ENCODE measurements at regions not wholly inside any gene's neighbourhood (a gene's known extent, or its start where the extent isn't known, plus 50 kb on each side); places are given as distances from the start of the nearest gene placed in this dataset.

- Histone ChIP-seq H3K27me3 (ENCODE audit: insufficient read depth, low read length) (peaks cover 9% of the 10 kb centered on the region), H3K4me3 (ENCODE audit: insufficient read depth, low read length) (no peak overlapping the region), H3K36me3 (ENCODE audit: insufficient read depth, low read length) (no peaks in the 10 kb centered on the region), H2AFZ (ENCODE audit: low read length) (no peak overlapping the region), H3K4me2 (ENCODE audit: insufficient read depth, low read length) (no peak overlapping the region), H3K4me1 (ENCODE audit: insufficient read depth, low read length) (no peaks in the 10 kb centered on the region), H3K79me2 (ENCODE audit: insufficient read depth, low read length) (no peaks in the 10 kb centered on the region), H3K27ac (ENCODE audit: low read depth, low read length) (no peak overlapping the region), H4K20me1 (ENCODE audit: insufficient read depth, low read length) (no peaks in the 10 kb centered on the region), H3K9me3 (ENCODE audit: low read depth, low read length) (no peaks in the 10 kb centered on the region)
- TF ChIP-seq CTCF (IDR thresholded peaks at IDR 0.05; ENCODE audit: extremely low read depth, low read depth, low read length), result no peak
- no peak for DNase-seq (ENCODE audit: insufficient read length, low spot score, missing footprints)
These were observed 164.3 kb upstream of the PODXL start for GRCh38 chr7:131720703-131721102.

- TF ChIP-seq CTCF (IDR thresholded peaks at IDR 0.05; ENCODE audit: extremely low read depth, low read depth, low read length), result no peak
- Histone ChIP-seq H3K27me3 (ENCODE audit: insufficient read depth, low read length) (peaks cover 9% of the 10 kb centered on the region), H3K27ac (ENCODE audit: low read depth, low read length) (no peak overlapping the region), H3K9me3 (ENCODE audit: low read depth, low read length) (no peaks in the 10 kb centered on the region), H2AFZ (ENCODE audit: low read length) (no peak overlapping the region), H3K36me3 (ENCODE audit: insufficient read depth, low read length) (no peaks in the 10 kb centered on the region), H3K79me2 (ENCODE audit: insufficient read depth, low read length) (no peaks in the 10 kb centered on the region), H4K20me1 (ENCODE audit: insufficient read depth, low read length) (no peaks in the 10 kb centered on the region), H3K4me3 (ENCODE audit: insufficient read depth, low read length) (no peak overlapping the region), H3K4me2 (ENCODE audit: insufficient read depth, low read length) (no peak overlapping the region), H3K4me1 (ENCODE audit: insufficient read depth, low read length) (no peaks in the 10 kb centered on the region)
- DNase-seq (ENCODE audit: insufficient read length, low spot score, missing footprints), result no peak
These were observed 160.8 kb upstream of the PODXL start for GRCh38 chr7:131717181-131717580.

DNA sequence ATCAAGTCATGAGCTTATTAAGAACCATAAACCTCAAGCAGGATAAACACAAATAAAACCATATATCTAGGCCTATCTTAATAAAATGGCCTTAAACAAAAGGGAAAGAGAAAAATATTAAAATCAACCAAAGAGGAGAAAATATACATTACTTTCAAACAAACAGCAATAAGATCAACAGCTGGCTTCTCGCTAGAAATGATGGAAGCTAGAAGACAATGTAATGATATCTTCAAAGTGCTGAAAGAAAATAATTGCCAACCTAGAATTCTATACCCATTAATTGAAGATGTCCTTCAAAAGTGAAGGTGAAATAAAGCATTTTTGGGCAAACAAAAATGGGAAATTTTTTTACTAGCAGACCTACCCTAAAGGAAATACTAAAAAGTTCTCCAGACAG lies 142.9 kb upstream of the PODXL start:
- no peak overlapping the region for H3K4me2 ChIP-seq (ENCODE audit: insufficient read depth, low read length)
- H3K27ac ChIP-seq (ENCODE audit: low read depth, low read length), result no peak overlapping the region
- no peak overlapping the region for H2AFZ ChIP-seq (ENCODE audit: low read length)
- H3K4me1 ChIP-seq (ENCODE audit: insufficient read depth, low read length), result no peaks in the 10 kb centered on the region
- no peaks in the 10 kb centered on the region for H4K20me1 ChIP-seq (ENCODE audit: insufficient read depth, low read length)
- no peaks in the 10 kb centered on the region for H3K79me2 ChIP-seq (ENCODE audit: insufficient read depth, low read length)
- H3K9me3 ChIP-seq (ENCODE audit: low read depth, low read length), result no peaks in the 10 kb centered on the region
- DNase-seq (ENCODE audit: insufficient read length, low spot score, missing footprints), result no peak
- H3K36me3 ChIP-seq (ENCODE audit: insufficient read depth, low read length), result no peaks in the 10 kb centered on the region
- no peak for TF ChIP-seq CTCF (IDR thresholded peaks at IDR 0.05; ENCODE audit: extremely low read depth, low read depth, low read length)
- no peak overlapping the region for H3K4me3 ChIP-seq (ENCODE audit: insufficient read depth, low read length)
- peaks cover 25% of the 10 kb centered on the region for H3K27me3 ChIP-seq (ENCODE audit: insufficient read depth, low read length)

GRCh38 chr7:131692131-131692960 lies 135.9 kb upstream of the PODXL start:
- H3K9me3 ChIP-seq (ENCODE audit: low read depth, low read length), result no peaks in the 10 kb centered on the region
- peak overlapping the region; percentile 39 for H3K4me3 ChIP-seq (ENCODE audit: insufficient read depth, low read length)
- H3K27ac ChIP-seq (ENCODE audit: low read depth, low read length), result no peak overlapping the region
- TF ChIP-seq CTCF (IDR thresholded peaks at IDR 0.05; ENCODE audit: extremely low read depth, low read depth, low read length), result peak; percentile 89
- DNase-seq (ENCODE audit: insufficient read length, low spot score, missing footprints), result peak; percentile 94
- no peaks in the 10 kb centered on the region for H3K79me2 ChIP-seq (ENCODE audit: insufficient read depth, low read length)
- H3K4me2 ChIP-seq (ENCODE audit: insufficient read depth, low read length), result peak overlapping the region; percentile 52
- H3K4me1 ChIP-seq (ENCODE audit: insufficient read depth, low read length), result no peaks in the 10 kb centered on the region
- no peaks in the 10 kb centered on the region for H3K36me3 ChIP-seq (ENCODE audit: insufficient read depth, low read length)
- no peaks in the 10 kb centered on the region for H4K20me1 ChIP-seq (ENCODE audit: insufficient read depth, low read length)
- peak overlapping the region; percentile 68 for H2AFZ ChIP-seq (ENCODE audit: low read length)
- H3K27me3 ChIP-seq (ENCODE audit: insufficient read depth, low read length), result peaks cover 22% of the 10 kb centered on the region

Data from osteoblast (primary cell).